DOHH2 (cell line): ENCODE measurements at regions not wholly inside any gene's neighbourhood (a gene's known extent, or its start where the extent isn't known, plus 50 kb on each side); places are given as distances from the start of the nearest gene placed in this dataset.

Experiments
- H3F3A ChIP-seq: fragments of 200-600 bp; sonication (generic), shearing (Covaris generic); 2 replicates; pipeline ENCODE4 v1.6.0; 2016; ENCODE audit warnings: antibody characterized with exemption, mild to moderate bottlenecking; ENCODE audit not compliant: control insufficient read depth, insufficient read depth
- H3K27ac ChIP-seq: fragments of 200-600 bp; sonication (generic); 2 replicates; pipeline ENCODE4 v1.5.1; 2014; ENCODE audit warnings: low read depth, mild to moderate bottlenecking, low read length, moderate library complexity
- H3K27me3 ChIP-seq: fragments of 200-600 bp; sonication (generic); 2 replicates; pipeline ENCODE4 v1.6.1; 2014; ENCODE audit warnings: mild to moderate bottlenecking, low read length, mixed read lengths; ENCODE audit not compliant: control insufficient read depth
- H3K36me3 ChIP-seq: fragments of 200-600 bp; sonication (generic); 2 replicates; pipeline ENCODE4 v1.6.1; 2014; ENCODE audit warnings: mild to moderate bottlenecking, low read length, moderate library complexity, mixed read lengths; ENCODE audit not compliant: control insufficient read depth
- H3K4me1 ChIP-seq: fragments of 200-600 bp; sonication (generic); 2 replicates; pipeline ENCODE4 v1.6.1; 2014; ENCODE audit warnings: mild to moderate bottlenecking, low read length, mixed read lengths; ENCODE audit not compliant: control insufficient read depth
- H3K4me2 ChIP-seq: fragments of 200-600 bp; sonication (generic); 2 replicates; pipeline ENCODE4 v1.6.0; 2014; ENCODE audit warnings: mild to moderate bottlenecking, low read length, moderate library complexity
- H3K4me3 ChIP-seq: fragments of 200-600 bp; sonication (generic); 2 replicates; pipeline ENCODE4 v1.5.1; 2014; ENCODE audit warnings: mild to moderate bottlenecking, low read length, mixed read lengths
- H3K79me2 ChIP-seq: fragments of 200-600 bp; sonication (generic); 2 replicates; pipeline ENCODE4 v1.6.1; 2014; ENCODE audit warnings: mild to moderate bottlenecking, low read length, mixed read lengths; ENCODE audit not compliant: control insufficient read depth
- H3K9me2 ChIP-seq: fragments of 200-600 bp; sonication (generic); replicated peaks from 2 replicates; pipeline ENCODE4 v1.6.1; 2014; ENCODE audit warnings: mild to moderate bottlenecking, low read length, mixed read lengths; ENCODE audit not compliant: control insufficient read depth
- H3K9me3 ChIP-seq: fragments of 200-600 bp; sonication (generic); 2 replicates; pipeline ENCODE4 v1.6.1; 2014; ENCODE audit warnings: antibody characterized with exemption, low read length, mixed read lengths; ENCODE audit not compliant: control insufficient read depth, insufficient read depth
- H4K20me1 ChIP-seq: fragments of 200-600 bp; sonication (generic); 2 replicates; pipeline ENCODE4 v1.6.0; 2014; ENCODE audit warnings: low read depth, mild to moderate bottlenecking, antibody characterized with exemption, low read length, moderate library complexity; ENCODE audit not compliant: control insufficient read depth, insufficient read depth
- EZH2phosphoT487 ChIP-seq: fragments of 200-600 bp; sonication (generic); IDR thresholded peaks from 2 replicates; pipeline ENCODE4 v1.6.1; 2017; ENCODE audit warnings: borderline replicate concordance, mild to moderate bottlenecking, antibody characterized with exemption, low read length, moderate library complexity, mixed read lengths
- TF ChIP-seq, protein P1 (sequence below): fragments of 200-600 bp; sonication (generic); IDR thresholded peaks from one replicate; pipeline ENCODE4 v1.5.1; 2014; ENCODE audit warnings: antibody characterized with exemption, mild to moderate bottlenecking, low read depth, low read length; ENCODE audit not compliant: poor library complexity, severe bottlenecking

DNA sequence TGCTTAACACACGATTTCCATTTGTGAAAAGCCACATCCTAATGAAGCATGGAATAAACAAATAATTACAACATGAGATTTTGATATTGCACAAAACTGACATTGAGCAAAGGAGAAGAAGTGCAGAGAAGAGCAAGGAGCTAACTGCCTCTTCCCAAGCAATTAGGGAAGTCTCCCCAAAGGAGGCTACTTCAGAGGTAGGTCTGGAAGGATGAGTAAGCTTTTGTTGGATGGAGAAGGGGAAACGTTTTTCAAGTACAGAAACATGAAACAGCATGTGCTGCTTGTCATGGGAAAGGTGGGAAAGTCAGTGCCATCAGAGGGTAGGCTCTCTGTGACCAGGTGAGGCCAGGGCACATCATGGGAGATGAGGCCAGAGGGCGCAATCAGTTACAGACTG, 132.2 kb upstream of the SESN3 start:
- H3K4me1 ChIP-seq, result peaks cover 7% of the 10 kb centered on the region
- no peaks in the 10 kb centered on the region for H4K20me1 ChIP-seq
- H3K9me3 ChIP-seq, result no peaks in the 10 kb centered on the region
- H3K4me3 ChIP-seq, result no peak overlapping the region
- no peaks in the 10 kb centered on the region for H3K9me2 ChIP-seq
- TF ChIP-seq, protein P1, sequence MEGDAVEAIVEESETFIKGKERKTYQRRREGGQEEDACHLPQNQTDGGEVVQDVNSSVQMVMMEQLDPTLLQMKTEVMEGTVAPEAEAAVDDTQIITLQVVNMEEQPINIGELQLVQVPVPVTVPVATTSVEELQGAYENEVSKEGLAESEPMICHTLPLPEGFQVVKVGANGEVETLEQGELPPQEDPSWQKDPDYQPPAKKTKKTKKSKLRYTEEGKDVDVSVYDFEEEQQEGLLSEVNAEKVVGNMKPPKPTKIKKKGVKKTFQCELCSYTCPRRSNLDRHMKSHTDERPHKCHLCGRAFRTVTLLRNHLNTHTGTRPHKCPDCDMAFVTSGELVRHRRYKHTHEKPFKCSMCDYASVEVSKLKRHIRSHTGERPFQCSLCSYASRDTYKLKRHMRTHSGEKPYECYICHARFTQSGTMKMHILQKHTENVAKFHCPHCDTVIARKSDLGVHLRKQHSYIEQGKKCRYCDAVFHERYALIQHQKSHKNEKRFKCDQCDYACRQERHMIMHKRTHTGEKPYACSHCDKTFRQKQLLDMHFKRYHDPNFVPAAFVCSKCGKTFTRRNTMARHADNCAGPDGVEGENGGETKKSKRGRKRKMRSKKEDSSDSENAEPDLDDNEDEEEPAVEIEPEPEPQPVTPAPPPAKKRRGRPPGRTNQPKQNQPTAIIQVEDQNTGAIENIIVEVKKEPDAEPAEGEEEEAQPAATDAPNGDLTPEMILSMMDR, result no peak
- TF ChIP-seq EZH2phosphoT487, result no peak
- H3F3A ChIP-seq, result no peaks in the 10 kb centered on the region
- H3K4me2 ChIP-seq, result no peak overlapping the region
- no peaks in the 10 kb centered on the region for H3K36me3 ChIP-seq
- H3K27ac ChIP-seq, result no peak overlapping the region
- no peaks in the 10 kb centered on the region for H3K79me2 ChIP-seq
- H3K27me3 ChIP-seq, result no peaks in the 10 kb centered on the region

DNA sequence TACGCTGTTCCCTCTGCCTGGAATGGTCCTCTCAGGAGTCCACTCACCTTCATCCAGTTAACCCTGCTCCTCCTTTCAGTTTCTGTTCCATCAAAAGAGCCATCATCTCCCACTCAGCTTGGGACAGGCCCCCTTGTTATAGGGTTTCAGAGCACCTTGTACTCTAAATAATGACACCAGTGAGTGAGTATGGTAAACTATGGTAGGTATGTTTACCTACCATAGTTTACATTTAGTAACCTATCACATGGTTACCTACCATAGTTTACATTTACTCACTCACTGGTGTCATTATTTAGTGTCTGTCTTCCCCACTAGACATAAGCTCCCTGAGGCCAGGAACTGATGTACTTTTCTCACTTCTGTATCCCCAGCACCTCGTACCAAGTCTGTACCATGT, 130.2 kb upstream of the SESN3 start:
- no peak overlapping the region for H3K4me2 ChIP-seq
- no peaks in the 10 kb centered on the region for H3F3A ChIP-seq
- no peaks in the 10 kb centered on the region for H3K79me2 ChIP-seq
- H3K36me3 ChIP-seq, result no peaks in the 10 kb centered on the region
- no peak overlapping the region for H3K4me3 ChIP-seq
- peaks cover 7% of the 10 kb centered on the region for H3K4me1 ChIP-seq
- no peak for TF ChIP-seq EZH2phosphoT487
- TF ChIP-seq, protein P1, result no peak
- H3K9me3 ChIP-seq, result no peaks in the 10 kb centered on the region
- no peaks in the 10 kb centered on the region for H3K9me2 ChIP-seq
- no peaks in the 10 kb centered on the region for H3K27me3 ChIP-seq
- H3K27ac ChIP-seq, result no peak overlapping the region
- H4K20me1 ChIP-seq, result no peaks in the 10 kb centered on the region

DNA sequence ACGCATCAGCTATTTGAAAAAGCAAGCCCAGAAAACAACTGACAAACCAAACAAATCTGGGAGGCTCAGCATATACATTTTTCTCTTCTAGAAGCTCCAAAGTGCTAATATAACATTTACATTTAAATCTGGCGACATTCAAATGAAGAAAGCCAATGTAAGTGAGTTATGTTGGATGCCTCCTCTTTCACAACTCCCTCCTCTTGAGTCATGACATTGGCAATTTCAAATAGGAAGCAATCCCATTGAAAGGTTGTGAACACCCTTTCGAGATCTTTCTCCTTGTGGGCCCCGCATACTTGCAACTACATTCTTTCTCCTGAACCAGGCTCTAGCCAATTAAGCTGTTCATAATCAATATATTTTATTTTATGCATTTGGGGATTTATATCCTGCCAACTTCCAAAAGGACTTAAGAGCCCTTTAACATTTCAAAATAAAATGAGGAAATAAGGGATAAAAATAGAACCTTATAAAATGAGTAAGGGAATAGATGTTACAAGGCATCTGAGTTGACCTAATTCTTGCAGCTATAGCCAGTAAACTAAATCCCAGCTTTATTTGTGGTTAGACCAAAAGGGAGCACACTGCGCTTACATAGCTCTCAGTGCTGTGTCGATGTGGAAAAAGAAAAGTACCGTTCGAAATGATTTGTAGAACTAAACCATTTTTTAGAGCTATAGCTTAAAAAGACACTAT, 129.5 kb upstream of the SESN3 start:
- H3K4me1 ChIP-seq, result peaks cover 5% of the 10 kb centered on the region
- H3F3A ChIP-seq, result no peaks in the 10 kb centered on the region
- H3K4me2 ChIP-seq, result no peak overlapping the region
- H3K27me3 ChIP-seq, result no peaks in the 10 kb centered on the region
- no peak overlapping the region for H3K27ac ChIP-seq
- no peaks in the 10 kb centered on the region for H3K36me3 ChIP-seq
- no peaks in the 10 kb centered on the region for H3K79me2 ChIP-seq
- H3K4me3 ChIP-seq, result no peak overlapping the region
- no peaks in the 10 kb centered on the region for H4K20me1 ChIP-seq
- no peaks in the 10 kb centered on the region for H3K9me3 ChIP-seq
- no peaks in the 10 kb centered on the region for H3K9me2 ChIP-seq
- TF ChIP-seq EZH2phosphoT487, result no peak
- TF ChIP-seq, protein P1, result no peak
